HCT116 (cell line): ENCODE measurements at regions not wholly inside any gene's neighbourhood (a gene's known extent, or its start where the extent isn't known, plus 50 kb on each side); places are given as distances from the start of the nearest gene placed in this dataset.

Experiments used
- CEBPB ChIP-seq: IDR thresholded peaks from 2 replicates; pipeline ENCODE4 v1.6.1; 2012; ENCODE audit warnings: low read depth
- EZH2 ChIP-seq: fragments of 200-600 bp; sonication (generic); IDR thresholded peaks from 2 replicates; pipeline ENCODE4 v1.6.1; 2017; ENCODE audit warnings: antibody characterized with exemption, mixed run types
- EZH2phosphoT487 ChIP-seq: fragments of 200-600 bp; IDR thresholded peaks from 2 replicates; pipeline ENCODE4 v1.6.1; 2018; ENCODE audit warnings: antibody characterized with exemption, borderline replicate concordance
- FOSL1 ChIP-seq: IDR thresholded peaks from 2 replicates; pipeline ENCODE4 v1.6.1; 2012; ENCODE audit warnings: low read depth
- POLR2A ChIP-seq: IDR thresholded peaks from 2 replicates; pipeline ENCODE4 v1.7.0; 2011; ENCODE audit warnings: borderline replicate concordance; ENCODE audit not compliant: insufficient read depth, insufficient read length; ENCODE audit errors: extremely low read depth
- POLR2AphosphoS5 ChIP-seq: IDR thresholded peaks from 2 replicates; pipeline ENCODE4 v1.6.1; 2011; ENCODE audit warnings: mild to moderate bottlenecking, low read depth, low read length, moderate library complexity
- REST ChIP-seq: IDR thresholded peaks from 2 replicates; pipeline ENCODE4 v1.6.1; 2012; ENCODE audit warnings: low read depth
- ZNF274 ChIP-seq: fragments of 200-500 bp; sonication (Bioruptor generic); IDR thresholded peaks from 2 replicates; pipeline ENCODE4 v1.6.1; 2014; ENCODE audit warnings: mild to moderate bottlenecking, low read depth, low read length, inconsistent platforms
- TF ChIP-seq, protein P1 (sequence below), 3 experiments: fragments of 200-600 bp in 1 of 3; sonication (generic) in 1 of 3; IDR thresholded peaks in 2 of 3; conservative IDR thresholded peaks in 1 of 3; 2 replicates each; pipeline ENCODE4 v1.5.1; 2012 to 2017; ENCODE audit warnings: low read depth in 2 of 3, low read length in 2 of 3, antibody characterized with exemption in 1 of 3, borderline replicate concordance in 1 of 3, control low read depth in 1 of 3, mild to moderate bottlenecking in 1 of 3, mixed read lengths in 1 of 3, mixed run types in 1 of 3, moderate library complexity in 1 of 3; ENCODE audit not compliant: insufficient read depth in 1 of 3

GRCh38 chr2:16615687-16616615, 49.7 kb downstream of the CYRIA start:
- TF ChIP-seq REST (no peak), POLR2A (no peak), FOSL1 (no peak), EZH2 (no peak), POLR2AphosphoS5 (no peak), CEBPB (no peak), ZNF274 (no peak), EZH2phosphoT487 (no peak)
- TF ChIP-seq, protein P1, sequence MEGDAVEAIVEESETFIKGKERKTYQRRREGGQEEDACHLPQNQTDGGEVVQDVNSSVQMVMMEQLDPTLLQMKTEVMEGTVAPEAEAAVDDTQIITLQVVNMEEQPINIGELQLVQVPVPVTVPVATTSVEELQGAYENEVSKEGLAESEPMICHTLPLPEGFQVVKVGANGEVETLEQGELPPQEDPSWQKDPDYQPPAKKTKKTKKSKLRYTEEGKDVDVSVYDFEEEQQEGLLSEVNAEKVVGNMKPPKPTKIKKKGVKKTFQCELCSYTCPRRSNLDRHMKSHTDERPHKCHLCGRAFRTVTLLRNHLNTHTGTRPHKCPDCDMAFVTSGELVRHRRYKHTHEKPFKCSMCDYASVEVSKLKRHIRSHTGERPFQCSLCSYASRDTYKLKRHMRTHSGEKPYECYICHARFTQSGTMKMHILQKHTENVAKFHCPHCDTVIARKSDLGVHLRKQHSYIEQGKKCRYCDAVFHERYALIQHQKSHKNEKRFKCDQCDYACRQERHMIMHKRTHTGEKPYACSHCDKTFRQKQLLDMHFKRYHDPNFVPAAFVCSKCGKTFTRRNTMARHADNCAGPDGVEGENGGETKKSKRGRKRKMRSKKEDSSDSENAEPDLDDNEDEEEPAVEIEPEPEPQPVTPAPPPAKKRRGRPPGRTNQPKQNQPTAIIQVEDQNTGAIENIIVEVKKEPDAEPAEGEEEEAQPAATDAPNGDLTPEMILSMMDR (IDR thresholded peaks at IDR 0.05 in 2 of 3, conservative IDR thresholded peaks at IDR 0.05 in 1 of 3; ENCODE audit: borderline replicate concordance in 1 of 3, insufficient read depth in 1 of 3, low read depth in 2 of 3, low read length in 2 of 3): 0 out of 6 replicates have a peak, but pooled peaks of 1 of the 3 experiments have one; percentile 10
